ENCODE measurements at regions not wholly inside any gene's neighbourhood (a gene's known extent, or its start where the extent isn't known, plus 50 kb on each side); places are given as distances from the start of the nearest gene placed in this dataset.
"Not testable (repeated sequence)": the region's sequence is repeated elsewhere in the genome, so short reads cannot be mapped to it uniquely, and the experiment has no call there.

DNA sequence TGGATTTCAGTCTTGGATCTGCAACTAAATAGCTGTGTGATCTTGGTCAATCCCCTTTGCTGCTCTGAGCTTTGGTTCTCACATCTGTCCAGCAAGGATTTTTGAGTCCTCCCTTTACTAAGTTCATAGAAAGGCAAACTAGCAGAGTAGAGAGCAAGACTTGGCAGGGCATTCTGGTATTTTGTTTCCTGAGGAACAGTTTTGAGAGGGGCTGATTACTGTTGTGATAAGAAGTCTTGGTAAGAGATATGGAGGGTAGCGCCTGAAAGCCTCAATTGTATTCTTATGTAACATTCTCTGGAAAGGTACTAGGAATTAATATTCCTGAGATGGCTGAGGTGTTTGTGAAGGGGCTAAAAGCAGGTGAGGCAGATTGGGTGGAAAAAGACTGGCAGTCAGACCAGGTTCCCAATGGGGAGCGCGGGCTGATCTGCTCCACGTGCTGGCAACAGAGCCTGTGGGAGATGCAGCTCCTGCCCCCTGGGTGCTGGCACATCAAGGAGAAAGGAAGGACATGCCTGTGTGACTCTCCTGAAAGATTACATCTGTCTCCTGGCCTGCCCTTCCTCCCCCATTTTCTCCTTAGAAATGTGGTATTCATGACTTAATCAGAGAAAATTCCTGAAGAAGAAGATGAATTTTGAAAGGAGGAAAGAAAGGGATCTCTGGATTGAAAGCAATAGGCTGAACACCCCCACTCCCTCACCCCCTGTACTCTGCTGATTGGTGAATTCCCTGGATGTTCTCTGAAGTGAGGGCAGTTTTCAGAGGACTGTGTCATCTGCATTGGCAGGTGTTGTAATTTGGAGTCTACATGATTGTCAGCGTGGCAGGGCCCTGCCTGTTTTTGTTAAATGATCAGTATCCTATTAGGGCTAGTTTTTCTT lies 94.0 kb downstream of the SRGAP2 start:
- DNase-seq; H3K36me3 Mint-ChIP-seq (ENCODE audit: insufficient read depth); H3K4me1 Mint-ChIP-seq (ENCODE audit: low read depth in 2 of 2); H3K4me3 Mint-ChIP-seq; H3K27ac Mint-ChIP-seq; H3K27me3 Mint-ChIP-seq; ATAC-seq (replicated peaks); H3K9me3 Mint-ChIP-seq: not testable (repeated sequence)

DNA sequence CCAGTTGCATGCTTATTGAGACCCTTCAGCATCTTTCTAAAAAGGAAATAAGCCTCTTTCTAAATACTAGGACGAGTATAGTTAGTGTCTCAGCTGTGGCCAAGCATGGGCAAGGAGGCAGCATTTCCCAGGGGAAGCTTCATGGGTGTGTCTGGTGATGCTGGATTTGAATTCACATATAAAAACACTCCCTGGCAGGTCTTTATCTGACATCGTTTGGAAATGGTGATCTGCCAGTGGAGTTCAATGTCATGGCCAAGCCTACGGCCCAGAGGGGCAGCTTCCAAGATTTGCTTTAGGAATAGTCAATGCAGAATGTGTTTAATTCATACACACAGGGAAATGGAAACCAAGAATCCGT lies 94.7 kb downstream of the SRGAP2 start:
- H3K4me1 Mint-ChIP-seq (ENCODE audit: low read depth in 2 of 2); H3K4me3 Mint-ChIP-seq; DNase-seq; H3K27me3 Mint-ChIP-seq; H3K27ac Mint-ChIP-seq; H3K9me3 Mint-ChIP-seq; H3K36me3 Mint-ChIP-seq (ENCODE audit: insufficient read depth); ATAC-seq (replicated peaks): not testable (repeated sequence)

GRCh38 chr1:206299181-206299791 lies 95.9 kb downstream of the SRGAP2 start:
- H3K4me3 Mint-ChIP-seq; H3K4me1 Mint-ChIP-seq (ENCODE audit: low read depth in 2 of 2); H3K27me3 Mint-ChIP-seq; H3K27ac Mint-ChIP-seq; DNase-seq; H3K36me3 Mint-ChIP-seq (ENCODE audit: insufficient read depth); H3K9me3 Mint-ChIP-seq; ATAC-seq (replicated peaks): not testable (repeated sequence)

DNA sequence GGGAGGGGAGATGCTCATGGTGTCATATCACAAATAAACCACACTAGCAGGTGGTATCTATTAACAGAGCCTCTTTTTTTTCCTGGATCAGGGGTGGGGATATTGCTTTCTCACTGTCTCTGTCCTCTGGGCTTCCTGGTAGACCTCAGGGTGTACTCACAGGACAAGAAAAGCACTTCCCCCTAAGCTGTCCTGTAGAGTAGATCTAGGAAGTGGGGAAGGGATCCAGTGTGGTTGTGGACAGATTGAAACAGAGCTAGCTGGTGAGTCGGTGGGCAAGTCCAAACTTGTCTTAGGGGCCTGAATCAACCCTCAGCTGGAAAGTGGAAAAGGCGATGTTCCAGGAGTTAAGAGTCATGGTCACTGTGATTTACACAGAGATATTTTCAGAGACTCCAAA lies 96.6 kb downstream of the SRGAP2 start:
- not testable (repeated sequence) for DNase-seq; H3K27me3 Mint-ChIP-seq; ATAC-seq (replicated peaks)

DNA sequence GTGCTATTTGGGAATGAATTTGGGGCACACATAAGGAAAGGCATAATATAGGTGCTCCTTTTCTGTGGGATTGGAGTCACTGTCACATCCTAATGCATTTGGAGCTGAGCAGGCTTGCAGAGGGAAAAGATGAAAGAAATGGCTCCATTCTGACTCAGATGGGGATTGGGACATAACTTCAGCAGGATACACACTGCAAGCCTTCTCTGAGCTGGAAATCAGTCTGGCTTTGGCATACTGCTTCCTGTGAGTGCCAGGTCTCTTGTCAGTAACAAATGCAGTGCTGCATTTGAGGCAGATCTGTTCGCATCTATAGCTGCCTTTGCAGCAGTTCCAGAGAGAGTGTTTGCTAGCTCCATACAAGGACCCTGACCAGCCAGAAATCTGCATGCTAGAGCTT lies 98.7 kb downstream of the SRGAP2 start:
- H3K27me3 Mint-ChIP-seq; ATAC-seq (replicated peaks); H3K4me1 Mint-ChIP-seq (ENCODE audit: low read depth in 2 of 2); H3K27ac Mint-ChIP-seq; H3K9me3 Mint-ChIP-seq; H3K36me3 Mint-ChIP-seq (ENCODE audit: insufficient read depth); DNase-seq; H3K4me3 Mint-ChIP-seq: not testable (repeated sequence)

More for the DNA sequence above, 96.6 kb downstream of the SRGAP2 start:
- not testable (repeated sequence) for H3K9me3 Mint-ChIP-seq; H3K4me1 Mint-ChIP-seq (ENCODE audit: low read depth in 2 of 2); H3K27ac Mint-ChIP-seq; H3K36me3 Mint-ChIP-seq (ENCODE audit: insufficient read depth); H3K4me3 Mint-ChIP-seq

- ATAC-seq (replicated peaks); DNase-seq; H3K36me3 Mint-ChIP-seq (ENCODE audit: insufficient read depth); H3K27ac Mint-ChIP-seq; H3K4me3 Mint-ChIP-seq; H3K9me3 Mint-ChIP-seq; H3K4me1 Mint-ChIP-seq (ENCODE audit: low read depth in 2 of 2); H3K27me3 Mint-ChIP-seq: not testable (repeated sequence)
Measured at GRCh38 chr1:206307442-206307841, 104.1 kb downstream of the SRGAP2 start.

DNA sequence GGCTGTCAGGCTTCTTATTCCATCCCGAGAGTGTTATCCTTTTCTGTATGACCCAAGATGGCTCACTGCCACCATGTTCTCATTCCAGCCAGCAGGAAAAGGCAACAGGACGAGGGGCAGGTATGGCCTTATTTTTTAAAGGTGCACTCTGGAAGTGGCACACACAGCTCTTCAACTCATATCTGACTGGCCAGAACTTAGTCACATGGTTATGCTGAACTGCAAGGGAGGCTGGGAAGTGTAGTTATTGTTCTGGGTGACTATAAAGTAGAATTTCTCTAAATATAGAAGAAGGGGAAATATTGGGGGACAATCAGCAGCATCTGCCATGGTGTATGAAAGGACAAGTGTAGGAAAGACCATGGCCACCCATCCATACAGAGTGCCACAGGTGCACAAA lies 107.6 kb downstream of the SRGAP2 start:
- H3K4me1 Mint-ChIP-seq (ENCODE audit: low read depth in 2 of 2); H3K27ac Mint-ChIP-seq; DNase-seq; H3K4me3 Mint-ChIP-seq; ATAC-seq (replicated peaks); H3K9me3 Mint-ChIP-seq; H3K36me3 Mint-ChIP-seq (ENCODE audit: insufficient read depth); H3K27me3 Mint-ChIP-seq: not testable (repeated sequence)

DNA sequence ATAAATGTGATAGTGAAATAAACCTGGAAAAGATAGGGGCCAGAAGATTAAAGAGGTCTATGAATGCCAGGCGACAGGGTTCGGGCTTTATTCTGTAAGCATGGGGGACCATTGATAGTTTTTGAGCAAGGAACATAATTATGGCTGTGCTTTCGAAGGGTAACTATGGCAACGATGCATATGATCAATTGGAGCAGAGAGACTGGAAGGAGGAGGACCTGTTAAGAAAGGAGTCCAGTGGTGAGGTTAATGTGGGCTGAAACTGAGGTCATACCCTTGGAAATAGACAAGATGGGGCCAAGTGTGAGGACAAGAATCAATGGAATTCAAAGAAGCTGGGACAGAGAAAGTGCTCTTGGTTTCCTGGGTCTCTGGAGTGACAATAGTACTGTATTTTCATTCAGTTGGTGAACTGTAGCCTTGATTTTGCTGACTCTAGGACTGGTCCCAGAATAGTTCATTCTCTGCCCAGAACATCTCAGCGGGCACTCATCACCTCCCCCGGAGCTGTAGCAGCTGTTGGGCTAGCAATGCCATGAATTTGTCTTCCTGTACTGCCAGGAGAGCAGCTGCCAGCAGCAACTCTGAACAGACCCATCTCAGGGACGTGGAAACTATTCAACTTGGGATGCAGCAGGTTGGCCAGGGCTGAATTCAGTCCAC lies 108.4 kb downstream of the SRGAP2 start:
- not testable (repeated sequence) for ATAC-seq (replicated peaks); H3K36me3 Mint-ChIP-seq (ENCODE audit: insufficient read depth); H3K27me3 Mint-ChIP-seq; H3K4me1 Mint-ChIP-seq (ENCODE audit: low read depth in 2 of 2); H3K27ac Mint-ChIP-seq; DNase-seq; H3K4me3 Mint-ChIP-seq; H3K9me3 Mint-ChIP-seq

GRCh38 chr1:206312274-206312665 lies 108.9 kb downstream of the SRGAP2 start:
- DNase-seq; H3K27ac Mint-ChIP-seq; H3K4me1 Mint-ChIP-seq (ENCODE audit: low read depth in 2 of 2); H3K36me3 Mint-ChIP-seq (ENCODE audit: insufficient read depth); ATAC-seq (replicated peaks); H3K9me3 Mint-ChIP-seq; H3K4me3 Mint-ChIP-seq; H3K27me3 Mint-ChIP-seq: not testable (repeated sequence)

DNA sequence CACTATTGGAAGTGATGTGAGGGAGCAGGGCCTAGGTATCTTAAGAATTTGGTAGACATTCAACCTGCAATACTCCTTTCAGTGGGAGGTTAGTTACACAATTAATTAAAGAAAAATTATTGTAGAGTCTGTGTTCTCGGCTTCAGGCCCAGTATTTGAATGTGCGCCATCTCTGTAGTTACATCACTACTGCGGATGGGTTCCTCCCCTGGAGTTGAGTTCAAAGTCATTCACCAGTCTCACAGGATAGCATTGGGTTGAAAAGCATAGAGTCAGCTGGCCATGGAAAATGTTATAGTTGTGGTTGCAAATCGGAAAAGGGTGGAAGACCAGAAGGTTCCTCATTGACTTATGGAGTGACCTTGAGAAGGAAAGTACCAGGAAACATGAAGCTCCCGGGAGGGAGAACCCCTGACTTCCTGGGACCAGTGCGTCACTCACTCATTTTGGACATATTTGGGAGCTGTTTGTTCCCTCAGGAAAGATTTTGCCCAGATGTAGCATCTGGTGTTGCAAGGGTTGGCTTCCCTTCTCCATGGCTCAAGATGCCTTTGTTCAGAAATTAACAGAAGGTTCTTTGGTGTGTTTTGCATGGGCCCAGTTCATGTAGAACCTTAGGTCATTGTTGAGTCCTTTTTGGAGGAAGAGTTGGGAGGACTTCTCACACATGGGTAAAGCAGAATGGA lies 111.8 kb downstream of the SRGAP2 start:
- not testable (repeated sequence) for H3K36me3 Mint-ChIP-seq (ENCODE audit: insufficient read depth); H3K27me3 Mint-ChIP-seq; H3K4me3 Mint-ChIP-seq; H3K4me1 Mint-ChIP-seq (ENCODE audit: low read depth in 2 of 2); DNase-seq; ATAC-seq (replicated peaks); H3K27ac Mint-ChIP-seq; H3K9me3 Mint-ChIP-seq

DNA sequence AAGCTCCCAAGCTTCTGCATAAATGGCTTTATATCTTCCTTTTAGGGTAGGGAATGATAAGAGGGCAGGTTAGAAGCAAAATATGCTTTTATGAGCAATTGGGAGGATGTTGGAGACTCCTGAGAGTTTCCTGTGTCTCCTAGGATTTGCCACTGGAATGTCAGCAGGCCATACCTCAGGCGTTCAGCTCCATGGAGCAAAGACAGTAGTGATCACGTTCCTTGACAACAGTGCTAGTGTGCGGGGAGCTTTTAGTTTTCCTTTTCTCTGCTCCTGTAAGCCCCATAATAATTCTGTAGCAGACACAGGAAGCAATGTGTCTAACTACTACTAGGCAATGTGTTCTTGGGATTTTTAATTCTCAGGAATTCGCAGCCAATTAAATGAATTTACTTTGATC lies 113.6 kb downstream of the SRGAP2 start:
- H3K4me3 Mint-ChIP-seq; H3K27me3 Mint-ChIP-seq; H3K4me1 Mint-ChIP-seq (ENCODE audit: low read depth in 2 of 2); H3K27ac Mint-ChIP-seq; H3K36me3 Mint-ChIP-seq (ENCODE audit: insufficient read depth); ATAC-seq (replicated peaks); DNase-seq; H3K9me3 Mint-ChIP-seq: not testable (repeated sequence)

- not testable (repeated sequence) for ATAC-seq (replicated peaks); H3K9me3 Mint-ChIP-seq; H3K36me3 Mint-ChIP-seq (ENCODE audit: insufficient read depth); H3K4me3 Mint-ChIP-seq; DNase-seq; H3K27ac Mint-ChIP-seq; H3K4me1 Mint-ChIP-seq (ENCODE audit: low read depth in 2 of 2); H3K27me3 Mint-ChIP-seq
Measured at GRCh38 chr1:206317878-206318514, 114.7 kb downstream of the SRGAP2 start.

DNA sequence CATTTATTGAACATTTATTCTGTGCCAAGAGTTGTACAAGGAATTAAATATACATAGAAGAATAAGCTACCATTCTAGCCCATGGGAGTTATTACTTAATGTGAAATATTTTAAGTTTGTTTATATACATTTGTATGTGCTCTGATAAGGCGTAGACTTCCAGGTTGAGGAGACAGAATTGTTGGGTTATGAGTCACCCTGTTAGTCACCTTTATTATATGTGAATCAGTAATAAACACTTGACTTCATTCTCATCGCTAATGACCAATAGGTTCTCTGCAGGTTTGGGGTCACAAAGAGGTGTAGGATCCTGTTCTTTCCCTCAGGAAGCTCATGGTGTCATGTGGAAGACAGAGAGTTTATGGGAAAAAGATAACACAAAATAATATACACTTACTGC lies 116.9 kb downstream of the SRGAP2 start:
- H3K27me3 Mint-ChIP-seq; ATAC-seq (replicated peaks); H3K4me1 Mint-ChIP-seq (ENCODE audit: low read depth in 2 of 2); H3K36me3 Mint-ChIP-seq (ENCODE audit: insufficient read depth); DNase-seq; H3K4me3 Mint-ChIP-seq; H3K9me3 Mint-ChIP-seq; H3K27ac Mint-ChIP-seq: not testable (repeated sequence)
